Retinal pigment epithelial cell (primary cell): ENCODE measurements at regions not wholly inside any gene's neighbourhood (a gene's known extent, or its start where the extent isn't known, plus 50 kb on each side); places are given as distances from the start of the nearest gene placed in this dataset.
"Not testable (repeated sequence)": the region's sequence is repeated elsewhere in the genome, so short reads cannot be mapped to it uniquely, and the experiment has no call there.

ENCODE experiments used
- DNase-seq: peaks from one replicate; pipeline ENCODE4 v3.0.0-alpha.2; 2010; ENCODE audit warnings: low read depth
- H3K4me3 ChIP-seq: 2 replicates; pipeline ENCODE4 v1.5.1; 2011; ENCODE audit warnings: mild to moderate bottlenecking, low read length, control low read depth, moderate library complexity
- CTCF ChIP-seq: conservative IDR thresholded peaks from 2 replicates; pipeline ENCODE4 v1.5.1; 2011; ENCODE audit warnings: low read depth, low read length, control low read depth, inconsistent platforms

DNA sequence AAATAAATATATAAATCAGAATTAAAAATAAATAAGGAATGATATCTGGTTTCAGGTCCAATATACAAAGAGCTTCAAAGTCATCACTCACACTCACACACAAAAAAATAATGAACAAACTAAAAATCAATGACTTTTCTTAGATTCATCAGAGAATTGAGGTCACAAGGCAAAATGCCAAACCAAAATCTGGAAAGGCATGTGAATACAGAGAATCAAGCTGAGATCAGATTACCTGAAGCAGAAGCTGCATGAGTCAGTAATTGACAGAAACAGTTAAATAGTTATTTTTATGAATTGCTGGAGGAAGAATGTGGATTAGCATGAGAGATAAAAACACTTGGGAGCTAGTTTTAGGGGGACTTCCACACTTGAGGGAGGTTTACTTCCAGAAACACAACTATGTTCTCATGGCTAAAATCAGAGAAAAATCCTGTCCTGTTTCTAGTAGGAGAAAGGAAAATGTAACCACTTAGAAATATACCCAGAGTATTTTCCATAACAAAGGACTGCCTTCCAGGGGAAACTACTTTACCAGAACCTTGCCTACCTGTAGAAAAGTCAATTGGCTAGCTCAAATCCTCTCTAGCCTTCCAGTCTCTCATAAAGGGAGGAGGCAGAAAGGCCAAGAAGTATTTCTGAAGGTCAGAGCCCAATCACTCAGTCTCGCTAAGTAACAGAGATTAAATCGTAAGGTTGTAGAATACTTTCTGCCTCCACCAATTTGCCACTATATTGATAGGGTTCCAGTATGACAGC lies 536.6 kb upstream of the NR5A2 start:
- H3K4me3 ChIP-seq, result no peak overlapping the region
- peak; percentile 75 for DNase-seq
- TF ChIP-seq CTCF, result no peak

GRCh38 chr1:199495432-199495831 lies 532.1 kb upstream of the NR5A2 start:
- DNase-seq, result no peak
- no peak for TF ChIP-seq CTCF
- H3K4me3 ChIP-seq, result no peak overlapping the region

DNA sequence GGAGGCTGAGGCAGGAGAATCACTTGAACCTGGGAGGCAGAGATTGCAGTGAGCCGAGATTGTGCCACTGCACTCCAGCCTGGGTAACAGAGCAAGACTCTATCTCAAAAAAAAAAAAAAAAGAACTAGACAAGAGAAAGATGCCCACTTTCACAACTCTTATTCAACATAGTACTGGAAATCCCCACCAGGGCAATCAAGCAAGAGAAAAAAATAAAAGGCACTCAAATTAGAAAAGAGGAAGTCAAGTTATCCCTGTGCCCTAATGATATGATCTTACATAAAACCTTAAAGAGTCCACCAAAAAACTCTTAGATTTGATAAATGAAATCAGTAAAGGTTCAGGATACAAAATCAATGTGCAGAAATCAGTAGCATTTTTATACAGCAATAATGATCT lies 528.7 kb upstream of the NR5A2 start:
- H3K4me3 ChIP-seq, DNase-seq: not testable (repeated sequence)

DNA sequence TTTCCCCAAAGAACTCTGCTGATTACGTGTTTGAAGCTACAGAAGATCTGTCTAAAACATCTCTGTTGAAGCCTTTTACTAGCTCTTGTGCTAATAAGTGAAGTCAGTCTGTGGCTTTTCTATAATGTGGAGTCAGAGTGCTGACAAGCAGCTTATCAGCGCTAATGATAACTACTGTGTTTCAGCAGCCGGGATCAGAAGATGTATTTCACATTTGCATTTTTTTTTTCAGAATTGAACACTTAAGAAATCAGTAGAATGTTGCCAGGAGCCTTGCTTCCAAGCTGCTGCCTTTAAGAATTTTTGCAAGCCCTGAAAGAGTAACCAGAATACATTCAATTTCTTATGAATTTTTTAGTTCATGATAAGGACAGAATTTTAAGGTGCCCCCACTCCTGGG lies 519.4 kb upstream of the NR5A2 start:
- no peak overlapping the region for H3K4me3 ChIP-seq
- no peak for TF ChIP-seq CTCF

DNA sequence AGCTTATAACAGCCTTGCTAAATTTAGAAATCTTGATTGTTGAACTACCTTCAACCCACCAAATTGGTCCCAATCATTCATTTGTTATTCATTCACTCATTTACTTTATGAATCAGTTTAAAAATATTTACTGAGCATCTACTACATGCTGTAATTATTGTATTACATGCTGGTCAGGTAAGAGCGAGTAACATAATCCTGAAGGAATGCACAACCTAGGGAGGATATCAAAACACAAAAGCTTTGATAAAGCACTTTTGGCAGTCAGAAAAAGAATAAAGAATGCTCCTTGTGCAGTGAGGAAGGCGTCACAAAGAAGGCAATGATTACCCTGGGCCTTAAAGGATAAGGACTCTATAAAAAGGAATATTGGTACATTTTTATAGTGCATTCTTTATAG lies 518.9 kb upstream of the NR5A2 start:
- no peak overlapping the region for H3K4me3 ChIP-seq
- DNase-seq, result no peak
- TF ChIP-seq CTCF, result no peak

More for the DNA sequence above, 519.4 kb upstream of the NR5A2 start:
- no peak for DNase-seq

DNA sequence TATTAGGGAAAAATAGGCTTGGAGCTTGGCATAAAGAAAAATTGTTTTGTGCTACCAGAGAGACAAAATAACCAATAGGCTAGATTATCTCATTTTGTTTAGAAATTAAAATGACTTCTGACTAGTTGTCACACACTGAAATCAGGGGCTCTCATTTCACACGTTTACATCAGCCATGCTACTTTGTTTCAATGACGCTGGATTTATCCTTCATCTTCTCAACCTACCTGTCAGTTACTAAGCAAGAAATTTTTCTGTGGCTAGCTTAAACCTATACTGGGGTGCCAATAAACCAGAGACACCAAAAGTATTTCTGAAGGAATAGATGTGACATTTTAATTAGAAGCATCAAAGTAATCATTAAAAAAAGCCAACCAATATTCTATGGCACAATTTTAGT lies 518.1 kb upstream of the NR5A2 start:
- no peak overlapping the region for H3K4me3 ChIP-seq
- no peak for TF ChIP-seq CTCF
- DNase-seq, result no peak

GRCh38 chr1:199510314-199510713 lies 517.2 kb upstream of the NR5A2 start:
- no peak overlapping the region for H3K4me3 ChIP-seq
- TF ChIP-seq CTCF, result no peak
- no peak for DNase-seq
